ENCODE measurements at regions not wholly inside any gene's neighbourhood (a gene's known extent, or its start where the extent isn't known, plus 50 kb on each side); places are given as distances from the start of the nearest gene placed in this dataset.

DNA sequence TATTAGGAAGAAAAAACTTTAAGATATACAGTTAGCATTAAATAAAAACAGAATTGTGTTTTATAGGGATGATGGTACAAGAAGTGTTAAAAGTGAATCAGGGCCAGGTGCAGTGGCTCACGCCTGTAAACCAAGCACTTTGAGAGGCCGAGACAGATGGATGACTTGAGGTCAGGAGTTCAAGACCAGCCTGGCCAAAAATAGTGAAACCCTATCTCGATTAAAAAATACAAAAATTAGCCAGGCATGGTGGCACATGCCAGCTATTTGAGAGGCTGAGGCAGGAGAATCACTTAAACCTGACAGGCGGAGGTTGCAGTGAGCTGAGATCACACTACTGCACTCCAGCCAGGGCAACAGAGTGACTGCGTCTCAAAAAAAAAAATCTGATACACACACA lies 282.9 kb upstream of the ATP10B start:
- TF ChIP-seq, protein P1, sequence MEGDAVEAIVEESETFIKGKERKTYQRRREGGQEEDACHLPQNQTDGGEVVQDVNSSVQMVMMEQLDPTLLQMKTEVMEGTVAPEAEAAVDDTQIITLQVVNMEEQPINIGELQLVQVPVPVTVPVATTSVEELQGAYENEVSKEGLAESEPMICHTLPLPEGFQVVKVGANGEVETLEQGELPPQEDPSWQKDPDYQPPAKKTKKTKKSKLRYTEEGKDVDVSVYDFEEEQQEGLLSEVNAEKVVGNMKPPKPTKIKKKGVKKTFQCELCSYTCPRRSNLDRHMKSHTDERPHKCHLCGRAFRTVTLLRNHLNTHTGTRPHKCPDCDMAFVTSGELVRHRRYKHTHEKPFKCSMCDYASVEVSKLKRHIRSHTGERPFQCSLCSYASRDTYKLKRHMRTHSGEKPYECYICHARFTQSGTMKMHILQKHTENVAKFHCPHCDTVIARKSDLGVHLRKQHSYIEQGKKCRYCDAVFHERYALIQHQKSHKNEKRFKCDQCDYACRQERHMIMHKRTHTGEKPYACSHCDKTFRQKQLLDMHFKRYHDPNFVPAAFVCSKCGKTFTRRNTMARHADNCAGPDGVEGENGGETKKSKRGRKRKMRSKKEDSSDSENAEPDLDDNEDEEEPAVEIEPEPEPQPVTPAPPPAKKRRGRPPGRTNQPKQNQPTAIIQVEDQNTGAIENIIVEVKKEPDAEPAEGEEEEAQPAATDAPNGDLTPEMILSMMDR (IDR thresholded peaks at IDR 0.05), result no peak
- no peak for TF ChIP-seq ZFX (IDR thresholded peaks at IDR 0.05; ENCODE audit: borderline replicate concordance)
- H3K27ac ChIP-seq, result no peak overlapping the region

DNA sequence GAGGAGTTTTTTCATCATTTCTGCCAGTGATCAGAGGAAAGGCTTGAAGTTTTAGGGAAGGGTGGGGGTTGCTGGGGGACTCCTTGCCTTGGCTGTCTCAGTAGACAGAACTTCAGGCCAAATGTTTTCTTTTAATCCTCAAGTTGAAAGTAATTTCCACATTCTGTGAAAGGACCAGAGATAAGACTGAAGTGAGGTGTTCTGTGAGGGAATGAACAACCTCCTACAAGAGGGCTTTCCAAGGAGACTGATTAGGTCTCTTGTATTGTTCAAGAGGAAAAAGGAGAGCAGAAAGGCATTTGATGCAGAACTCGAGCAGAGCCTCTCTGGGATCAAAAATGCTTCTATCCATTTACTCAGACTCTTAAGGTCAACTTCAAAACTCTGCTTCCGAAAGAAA lies 282.1 kb upstream of the ATP10B start:
- no peak for TF ChIP-seq ZFX (IDR thresholded peaks at IDR 0.05; ENCODE audit: borderline replicate concordance)
- TF ChIP-seq, protein P1 (IDR thresholded peaks at IDR 0.05), result no peak
- H3K27ac ChIP-seq, result no peak overlapping the region

DNA sequence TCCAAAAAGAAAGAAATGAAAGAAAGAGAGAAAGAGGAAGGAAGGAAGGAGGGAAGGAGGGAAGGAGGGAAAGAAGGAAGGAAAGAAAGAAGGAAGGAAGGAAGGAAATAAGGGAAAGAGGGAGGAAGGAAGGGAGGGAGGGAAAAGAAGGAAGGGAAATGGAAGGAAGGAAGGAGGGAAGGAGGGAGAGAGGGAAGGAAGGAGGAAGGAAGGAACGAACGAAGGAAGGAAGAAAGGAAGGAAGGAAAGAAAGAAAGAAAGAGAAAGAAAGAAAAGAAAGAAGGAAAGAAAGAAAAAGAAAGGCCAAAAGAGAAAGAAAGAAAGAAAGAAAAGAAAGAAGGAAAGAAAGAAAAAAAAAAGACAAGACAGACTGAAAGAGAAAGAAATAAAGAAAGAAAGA lies 263.9 kb upstream of the ATP10B start:
- TF ChIP-seq ZFX (IDR thresholded peaks at IDR 0.05; ENCODE audit: borderline replicate concordance), result no peak
- TF ChIP-seq, protein P1 (IDR thresholded peaks at IDR 0.05), result no peak

DNA sequence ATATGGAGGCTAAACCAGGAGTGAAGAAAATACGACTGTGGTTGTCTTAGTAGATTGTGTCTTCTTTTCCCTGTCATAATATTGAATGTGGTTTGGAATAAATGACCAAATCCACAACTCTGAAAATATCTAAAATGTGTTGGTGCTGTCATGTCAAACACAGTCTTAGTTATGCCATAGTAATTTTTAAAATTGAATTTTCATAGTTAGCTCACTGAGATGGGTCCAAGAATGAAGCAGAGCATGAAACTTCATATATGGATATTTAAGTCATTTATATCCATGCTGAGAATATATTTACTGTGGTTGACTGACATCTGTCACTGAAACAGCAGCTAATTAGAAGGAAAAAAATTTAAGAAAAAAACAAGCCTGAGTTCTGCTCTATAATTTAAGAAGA lies 260.4 kb upstream of the ATP10B start:
- no peak overlapping the region for H3K27ac ChIP-seq
- no peak for TF ChIP-seq ZFX (IDR thresholded peaks at IDR 0.05; ENCODE audit: borderline replicate concordance)
- TF ChIP-seq, protein P1 (IDR thresholded peaks at IDR 0.05), result no peak

More for the DNA sequence above, 263.9 kb upstream of the ATP10B start:
- no peak overlapping the region for H3K27ac ChIP-seq

DNA sequence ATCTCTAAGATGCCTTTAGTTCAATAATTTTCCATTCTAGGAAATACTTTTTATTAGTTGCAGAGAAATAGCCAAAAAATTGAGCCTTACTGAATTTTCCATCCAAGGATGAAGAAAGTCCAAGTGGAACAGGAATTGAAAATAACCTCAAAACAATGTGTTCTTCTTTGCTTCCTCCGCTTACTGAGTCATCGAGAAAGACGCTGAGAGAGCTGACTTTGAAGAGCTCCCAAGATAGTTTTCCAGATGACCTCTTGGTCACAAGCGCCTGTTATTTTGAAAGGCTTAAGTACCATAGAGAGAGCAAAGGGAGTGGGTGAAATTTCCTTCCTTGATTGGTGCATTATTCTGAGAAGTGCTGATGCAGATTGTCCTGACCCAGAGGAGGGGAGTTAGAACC lies 253.5 kb upstream of the ATP10B start:
- H3K27ac ChIP-seq, result no peak overlapping the region
- TF ChIP-seq ZFX (IDR thresholded peaks at IDR 0.05; ENCODE audit: borderline replicate concordance), result no peak

DNA sequence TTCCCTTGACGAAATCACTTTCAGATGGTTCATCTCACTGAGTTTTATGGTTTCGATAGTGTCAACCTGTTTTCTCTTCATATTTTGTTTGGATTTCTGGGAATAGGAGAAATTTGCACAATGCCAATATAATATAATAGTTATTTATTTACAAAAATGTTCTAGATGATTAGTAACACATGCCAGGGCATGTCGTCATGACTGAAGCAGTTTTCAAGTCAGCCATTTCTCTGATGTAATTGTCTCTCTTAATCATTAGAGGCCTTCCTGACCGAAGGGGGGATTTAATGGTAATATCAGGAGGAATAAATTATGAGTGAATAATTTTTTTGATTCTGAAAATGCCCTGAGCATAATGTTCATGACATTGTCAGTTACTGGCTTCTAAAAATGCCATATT lies 246.5 kb upstream of the ATP10B start:
- H3K27ac ChIP-seq, result no peak overlapping the region
- TF ChIP-seq ZFX (IDR thresholded peaks at IDR 0.05; ENCODE audit: borderline replicate concordance), result no peak
- TF ChIP-seq, protein P1 (IDR thresholded peaks at IDR 0.05), result no peak

DNA sequence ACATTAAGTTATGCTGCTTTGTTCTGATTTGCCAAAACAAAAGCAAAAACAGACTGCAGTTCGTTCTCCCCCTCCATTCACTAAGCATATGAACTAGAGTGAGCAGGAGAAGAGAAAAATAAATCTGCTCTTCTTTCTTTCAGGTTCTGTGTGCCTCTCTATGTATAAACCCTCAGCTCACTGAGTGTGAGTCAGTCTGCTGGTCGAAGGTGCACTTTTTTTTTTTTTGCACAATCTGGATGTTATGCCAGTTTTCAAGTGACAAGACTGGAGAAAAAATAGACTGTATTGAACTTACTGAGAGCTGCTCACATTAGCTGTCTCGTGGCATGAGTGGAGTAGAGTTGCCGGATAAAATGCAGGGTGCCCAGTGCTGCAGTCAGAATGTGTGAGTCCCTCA lies 244.6 kb upstream of the ATP10B start:
- no peak for TF ChIP-seq ZFX (IDR thresholded peaks at IDR 0.05; ENCODE audit: borderline replicate concordance)
- TF ChIP-seq, protein P1 (IDR thresholded peaks at IDR 0.05), result no peak
- H3K27ac ChIP-seq, result no peak overlapping the region

DNA sequence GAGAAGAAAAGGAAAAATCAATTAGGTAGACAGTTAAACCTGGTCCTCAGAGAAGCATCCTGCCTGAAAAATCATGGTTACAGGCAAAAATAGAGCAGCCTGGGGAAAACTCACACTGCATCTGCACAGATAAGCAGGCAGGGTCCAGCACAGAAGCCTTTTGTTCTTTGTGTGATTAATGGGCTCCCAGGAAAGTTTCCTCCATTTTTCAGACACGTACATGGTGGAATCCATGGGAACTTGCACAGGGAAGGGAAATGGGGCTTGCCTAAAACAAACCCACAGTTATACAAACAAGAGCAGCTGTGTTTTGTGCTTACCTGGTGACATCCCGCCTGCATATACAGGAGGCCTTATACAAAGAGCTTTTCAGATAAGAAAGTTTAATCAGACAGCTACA lies 243.9 kb upstream of the ATP10B start:
- TF ChIP-seq, protein P1 (IDR thresholded peaks at IDR 0.05), result no peak
- no peak for TF ChIP-seq ZFX (IDR thresholded peaks at IDR 0.05; ENCODE audit: borderline replicate concordance)

More for the DNA sequence above, 243.9 kb upstream of the ATP10B start:
- no peak overlapping the region for H3K27ac ChIP-seq

Measured in 22Rv1 (cell line).